Breast epithelium (tissue), 3 donors: ENCODE measurements at regions not wholly inside any gene's neighbourhood (a gene's known extent, or its start where the extent isn't known, plus 50 kb on each side); places are given as distances from the start of the nearest gene placed in this dataset.

Source experiments
- POLR2AphosphoS5 ChIP-seq, 3 donors: sonication (generic); formaldehyde crosslinking; IDR thresholded peaks; one replicate each; pipeline ENCODE4 v1.6.1; 2017; ENCODE audit warnings: antibody characterized with exemption in 3 of 3
- TF ChIP-seq, protein P1 (sequence below), 3 donors: fragments of 450-650 bp; IDR thresholded peaks; one replicate each; pipeline ENCODE4 v1.5.1; 2016 to 2017; ENCODE audit warnings: antibody characterized with exemption in 3 of 3, mild to moderate bottlenecking in 3 of 3, moderate library complexity in 3 of 3

DNA sequence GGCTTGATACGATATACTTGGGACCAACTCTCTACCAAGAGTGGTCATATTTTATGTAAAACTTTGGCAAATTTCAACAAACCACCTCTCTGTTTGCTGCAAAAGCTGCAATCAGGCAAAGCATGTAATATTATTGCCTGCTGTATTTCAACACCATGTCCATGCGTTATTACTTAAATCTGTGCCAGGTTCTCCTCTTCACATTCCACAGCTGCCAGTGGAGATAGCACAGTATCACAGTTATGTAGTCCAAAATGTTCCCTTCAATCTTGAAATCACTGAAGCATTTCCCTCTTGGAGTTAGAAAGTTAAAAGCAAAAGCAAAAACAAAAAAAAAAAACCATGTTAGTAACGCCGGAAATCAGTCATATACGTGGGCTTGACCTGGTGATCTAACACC lies 396.7 kb upstream of the MAGEC2 start:
- TF ChIP-seq, protein P1, sequence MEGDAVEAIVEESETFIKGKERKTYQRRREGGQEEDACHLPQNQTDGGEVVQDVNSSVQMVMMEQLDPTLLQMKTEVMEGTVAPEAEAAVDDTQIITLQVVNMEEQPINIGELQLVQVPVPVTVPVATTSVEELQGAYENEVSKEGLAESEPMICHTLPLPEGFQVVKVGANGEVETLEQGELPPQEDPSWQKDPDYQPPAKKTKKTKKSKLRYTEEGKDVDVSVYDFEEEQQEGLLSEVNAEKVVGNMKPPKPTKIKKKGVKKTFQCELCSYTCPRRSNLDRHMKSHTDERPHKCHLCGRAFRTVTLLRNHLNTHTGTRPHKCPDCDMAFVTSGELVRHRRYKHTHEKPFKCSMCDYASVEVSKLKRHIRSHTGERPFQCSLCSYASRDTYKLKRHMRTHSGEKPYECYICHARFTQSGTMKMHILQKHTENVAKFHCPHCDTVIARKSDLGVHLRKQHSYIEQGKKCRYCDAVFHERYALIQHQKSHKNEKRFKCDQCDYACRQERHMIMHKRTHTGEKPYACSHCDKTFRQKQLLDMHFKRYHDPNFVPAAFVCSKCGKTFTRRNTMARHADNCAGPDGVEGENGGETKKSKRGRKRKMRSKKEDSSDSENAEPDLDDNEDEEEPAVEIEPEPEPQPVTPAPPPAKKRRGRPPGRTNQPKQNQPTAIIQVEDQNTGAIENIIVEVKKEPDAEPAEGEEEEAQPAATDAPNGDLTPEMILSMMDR (IDR thresholded peaks at IDR 0.05) = no peak
- TF ChIP-seq POLR2AphosphoS5 (IDR thresholded peaks at IDR 0.05) = no peak
